Fibroblast of pulmonary artery (primary cell): ENCODE measurements at regions not wholly inside any gene's neighbourhood (a gene's known extent, or its start where the extent isn't known, plus 50 kb on each side); places are given as distances from the start of the nearest gene placed in this dataset.

ENCODE experiments used
- DNase-seq: peaks from one replicate; pipeline ENCODE4 v3.0.0-alpha.2; 2010; ENCODE audit warnings: low read depth
- H3K4me3 ChIP-seq: replicated peaks from 2 replicates; pipeline ENCODE4 v1.5.1; 2011; ENCODE audit warnings: low read depth, mild to moderate bottlenecking, control low read depth, low read length, moderate library complexity
- CTCF ChIP-seq: IDR thresholded peaks from 2 replicates; pipeline ENCODE4 v1.5.1; 2011; ENCODE audit warnings: mild to moderate bottlenecking, control low read depth, low read length, inconsistent platforms; ENCODE audit errors: missing control alignments

GRCh38 chr12:32024884-32025592 is 65.8 kb downstream of the RESF1 start:
- TF ChIP-seq CTCF = no peak
- DNase-seq = no peak
- H3K4me3 ChIP-seq = no peak overlapping the region

DNA sequence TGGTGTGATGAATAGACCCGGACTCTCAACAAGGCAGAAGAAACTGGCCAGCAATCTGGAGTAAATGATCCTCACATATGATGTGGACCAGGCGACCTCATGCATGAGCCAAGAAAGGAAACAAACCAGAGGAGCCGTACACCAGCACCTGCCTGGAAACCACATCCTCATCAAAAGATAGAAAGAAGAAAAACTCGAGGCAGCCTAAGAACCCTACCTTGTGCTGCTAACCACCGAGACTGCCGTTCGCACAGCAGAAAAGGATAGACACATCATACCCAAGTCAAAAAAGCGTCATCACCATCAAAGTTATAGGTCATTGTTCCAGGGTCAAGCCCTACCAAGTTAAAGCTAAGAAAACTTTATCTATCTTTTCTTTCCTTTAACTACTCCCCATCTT is 66.7 kb downstream of the RESF1 start:
- no peak for DNase-seq
- no peak for TF ChIP-seq CTCF
- no peak overlapping the region for H3K4me3 ChIP-seq

DNA sequence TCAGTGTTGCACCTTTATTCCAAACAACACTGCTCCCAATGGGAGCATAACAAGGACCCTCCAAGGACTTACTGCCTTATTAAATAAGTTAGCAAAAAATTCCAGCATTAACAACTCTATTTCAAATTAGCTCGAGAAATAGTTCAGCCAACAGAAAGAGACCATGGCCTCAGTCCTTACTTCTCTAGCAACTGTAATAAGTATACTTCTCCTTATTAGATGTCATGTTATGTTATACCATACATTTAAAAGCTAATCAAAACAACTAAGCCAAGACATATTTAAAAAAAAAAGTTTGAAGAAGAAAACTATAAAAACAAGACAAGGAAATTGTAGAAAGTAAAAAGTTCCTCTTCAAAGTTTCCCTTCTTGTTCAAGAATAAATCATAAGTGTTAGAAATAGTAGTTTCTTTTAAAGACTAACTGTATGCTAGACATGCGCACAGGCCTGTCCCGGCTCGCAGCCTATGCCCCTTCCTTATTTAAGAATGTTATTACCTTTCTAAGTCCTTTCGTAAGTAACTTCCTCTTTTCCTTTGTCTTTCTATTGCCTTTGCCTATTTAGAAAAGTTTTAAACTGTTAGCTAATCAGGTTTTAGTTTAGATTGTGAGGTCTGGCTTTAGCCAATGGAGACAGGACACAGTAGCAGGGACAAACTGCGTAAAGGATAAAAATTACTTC is 68.6 kb downstream of the RESF1 start:
- TF ChIP-seq CTCF = no peak
- DNase-seq = no peak

DNA sequence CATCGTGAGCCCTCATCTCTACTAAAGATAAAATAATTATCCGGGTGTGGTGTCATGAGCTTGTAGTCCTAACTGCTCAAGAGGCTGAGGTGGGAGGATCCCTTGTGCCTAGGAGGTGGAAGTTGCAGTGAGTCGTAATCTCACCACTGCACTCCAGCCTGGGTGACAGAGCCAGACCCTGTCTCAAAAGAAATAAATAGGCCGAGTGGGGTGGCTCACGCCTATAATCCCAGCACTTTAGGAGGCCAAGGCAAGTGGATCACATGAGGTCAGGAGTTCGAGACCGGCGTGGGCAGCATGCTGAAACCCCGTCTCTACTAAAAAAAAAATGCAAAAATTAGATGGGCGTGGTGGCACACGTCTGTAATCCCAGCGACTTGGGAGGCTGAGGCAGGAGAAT is 70.9 kb downstream of the RESF1 start:
- no peak for TF ChIP-seq CTCF
- no peak for DNase-seq
- no peak overlapping the region for H3K4me3 ChIP-seq

More for the DNA sequence above, 68.6 kb downstream of the RESF1 start:
- H3K4me3 ChIP-seq = no peak overlapping the region

- no peak for TF ChIP-seq CTCF
- no peak overlapping the region for H3K4me3 ChIP-seq
- DNase-seq = no peak
Measured at GRCh38 chr12:32030676-32031075, 71.5 kb downstream of the RESF1 start.

GRCh38 chr12:32031109-32031508 is 71.9 kb downstream of the RESF1 start:
- H3K4me3 ChIP-seq = no peak overlapping the region
- DNase-seq = no peak
- TF ChIP-seq CTCF = no peak
